NCI-H128 (cell line): ENCODE measurements at regions not wholly inside any gene's neighbourhood (a gene's known extent, or its start where the extent isn't known, plus 50 kb on each side); places are given as distances from the start of the nearest gene placed in this dataset.
"Not testable (repeated sequence)": the region's sequence is repeated elsewhere in the genome, so short reads cannot be mapped to it uniquely, and the experiment has no call there.

ENCODE experiments used
- DNase-seq: peaks from one replicate; lab custom pipeline; 2025; ENCODE audit not compliant: unreplicated experiment; lab: John Stamatoyannopoulos, UW

DNA sequence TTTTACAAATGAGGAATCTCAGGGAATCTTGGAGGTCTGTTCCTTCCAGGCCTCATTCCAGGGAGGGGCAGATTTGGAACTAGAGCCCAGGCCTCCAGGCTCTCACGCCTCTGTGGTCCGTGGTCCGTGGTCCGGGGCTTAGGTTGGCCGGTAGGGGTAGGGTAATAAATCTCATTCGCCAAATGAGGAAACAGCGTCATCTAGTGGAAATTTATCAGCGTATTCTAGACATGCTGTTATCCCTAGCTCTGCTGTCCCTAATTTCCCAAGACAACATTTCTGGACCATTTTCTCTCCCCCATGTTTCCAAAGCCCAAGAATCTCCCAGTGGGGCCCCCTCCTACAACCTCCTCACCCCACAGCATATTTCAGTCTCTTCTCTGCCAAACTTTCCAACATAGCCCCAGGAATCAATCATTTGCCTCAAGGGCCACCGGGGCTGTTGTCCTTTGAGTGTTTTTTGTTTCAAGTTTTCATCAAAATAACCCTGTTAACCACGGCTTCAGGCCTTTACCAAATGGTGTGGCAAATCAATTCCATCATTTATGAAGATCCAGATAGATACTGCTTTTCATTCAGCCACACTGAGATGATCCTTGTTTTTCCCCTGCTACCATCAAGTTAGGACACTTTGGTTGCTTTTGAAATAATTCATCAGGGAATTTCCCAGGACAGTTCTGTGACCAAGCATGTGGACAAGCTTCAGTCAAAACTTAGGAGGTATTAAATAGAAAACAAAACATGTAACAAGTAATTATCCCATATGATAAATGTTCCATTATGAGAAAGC lies 126.8 kb downstream of the ALDH8A1 start:
- DNase-seq: peak; percentile 45

DNA sequence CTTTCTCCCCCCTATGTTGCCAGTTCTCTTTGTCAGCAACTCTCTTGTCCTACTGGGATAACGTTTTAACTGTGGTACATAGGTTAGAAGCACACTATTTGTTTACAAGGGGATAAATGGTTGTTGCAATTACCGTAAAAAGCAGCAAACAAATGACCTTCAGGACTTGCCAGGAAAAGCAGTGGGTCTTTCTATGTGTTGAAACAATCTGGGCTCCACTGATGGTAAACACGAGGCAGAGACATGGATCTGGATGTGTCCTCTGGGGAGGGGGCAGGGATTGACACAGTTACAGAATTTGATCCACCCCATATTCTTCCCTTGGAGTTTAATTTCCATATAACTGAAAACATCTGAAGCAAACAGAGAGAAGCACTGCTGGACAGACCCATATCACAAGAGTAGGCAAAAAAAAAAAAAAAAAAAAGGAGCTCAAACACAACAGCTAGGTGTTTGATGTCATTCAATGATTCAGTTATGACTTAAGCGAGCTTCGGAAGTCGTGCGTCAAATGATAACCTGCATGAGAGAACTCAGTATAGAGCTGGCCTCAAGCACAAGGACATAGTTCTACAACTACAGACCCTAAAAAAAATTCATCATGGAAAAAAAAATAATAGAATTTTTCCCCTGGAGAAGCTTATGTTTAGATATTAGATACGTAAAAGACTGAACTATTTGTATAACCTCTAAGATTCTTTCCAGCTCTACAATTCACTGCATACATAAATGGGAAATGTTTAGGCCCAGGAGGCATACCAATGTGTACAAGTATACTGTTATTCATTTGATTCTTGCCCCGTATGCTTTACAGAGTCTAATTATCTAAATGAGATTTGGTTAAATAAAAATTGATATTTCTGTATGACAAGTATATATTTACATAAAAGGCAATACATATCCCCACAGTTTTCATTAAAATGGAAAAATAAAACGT lies 127.7 kb downstream of the ALDH8A1 start:
- DNase-seq: no peak

DNA sequence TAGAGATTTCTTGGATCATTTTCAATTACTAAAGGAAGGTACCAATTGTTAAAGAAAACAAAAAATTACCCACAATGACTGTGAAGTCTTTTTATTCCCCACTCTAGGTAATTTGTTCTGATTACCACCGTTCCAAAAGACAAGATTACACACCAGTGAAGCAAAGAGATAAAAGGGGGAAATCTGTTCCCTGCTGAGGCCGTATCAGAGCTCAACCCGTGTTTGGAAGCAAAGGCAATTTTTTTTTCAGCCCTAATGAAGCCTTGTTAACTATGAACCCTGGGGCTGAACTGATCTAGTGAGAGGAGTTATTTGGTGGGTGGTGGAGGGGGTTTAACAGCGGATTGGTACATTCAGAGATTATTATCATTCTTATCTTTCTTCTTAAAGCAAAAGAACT lies 128.5 kb downstream of the ALDH8A1 start:
- no peak for DNase-seq

DNA sequence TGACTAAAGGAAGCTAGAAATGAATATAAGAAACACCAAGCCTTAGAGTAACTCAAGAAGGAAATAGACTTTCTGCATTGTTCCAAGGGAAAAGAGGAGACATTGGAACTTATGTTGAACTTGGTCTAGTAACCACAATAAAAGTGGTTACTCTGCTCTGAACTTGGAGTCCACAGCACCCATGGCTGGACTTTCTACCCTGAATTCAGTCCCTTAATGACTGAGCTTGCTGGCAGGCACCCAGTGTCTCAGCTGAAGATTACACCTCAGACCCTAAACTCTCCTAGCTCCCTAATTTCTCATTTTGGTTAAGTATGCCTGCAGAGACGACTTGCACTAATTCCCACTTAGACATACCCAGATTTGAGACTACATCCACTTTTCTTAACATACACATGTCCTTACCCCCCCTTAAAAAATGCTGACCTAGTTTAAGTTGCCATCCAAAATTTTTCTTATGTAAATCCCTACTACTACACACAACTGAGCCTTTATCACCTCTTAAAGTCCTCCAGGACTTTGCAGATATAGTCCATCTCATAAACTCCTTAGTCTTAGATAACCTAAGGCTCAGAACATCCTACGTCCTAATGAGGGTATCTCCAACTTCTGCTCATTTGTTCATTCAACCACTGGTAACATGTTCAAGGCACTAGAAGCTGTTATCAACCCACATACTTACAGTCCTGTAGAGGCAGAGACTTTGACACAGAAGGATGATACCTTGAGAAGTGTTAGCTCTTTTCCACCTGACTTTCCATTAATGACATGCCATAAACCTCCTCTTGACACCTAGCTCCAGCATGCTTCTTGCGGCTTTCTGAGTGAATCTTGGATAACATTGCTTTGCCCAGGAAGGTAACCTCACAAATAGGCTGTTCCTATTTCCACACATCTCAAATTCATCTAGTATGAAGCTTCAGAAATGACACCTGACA lies 129.8 kb downstream of the ALDH8A1 start:
- no peak for DNase-seq

DNA sequence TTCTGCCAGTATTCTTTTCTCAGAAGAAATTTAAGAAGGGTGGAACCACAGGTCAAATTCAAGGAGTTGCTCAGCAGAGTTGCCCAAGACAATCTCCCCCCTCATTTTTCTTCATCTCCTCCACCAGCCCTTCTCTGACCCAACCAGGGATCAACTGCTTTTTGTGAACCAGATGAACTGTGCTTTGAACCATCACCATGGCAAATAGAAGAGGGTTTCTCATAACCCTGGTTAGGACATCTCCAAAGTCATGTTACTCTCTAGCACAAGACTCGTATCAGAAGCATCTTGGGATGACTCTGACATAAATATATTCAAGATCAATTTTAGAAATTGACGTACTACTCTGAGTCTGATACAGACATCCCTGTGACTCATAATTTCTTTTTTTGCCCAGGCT lies 130.7 kb downstream of the ALDH8A1 start:
- DNase-seq: no peak

DNA sequence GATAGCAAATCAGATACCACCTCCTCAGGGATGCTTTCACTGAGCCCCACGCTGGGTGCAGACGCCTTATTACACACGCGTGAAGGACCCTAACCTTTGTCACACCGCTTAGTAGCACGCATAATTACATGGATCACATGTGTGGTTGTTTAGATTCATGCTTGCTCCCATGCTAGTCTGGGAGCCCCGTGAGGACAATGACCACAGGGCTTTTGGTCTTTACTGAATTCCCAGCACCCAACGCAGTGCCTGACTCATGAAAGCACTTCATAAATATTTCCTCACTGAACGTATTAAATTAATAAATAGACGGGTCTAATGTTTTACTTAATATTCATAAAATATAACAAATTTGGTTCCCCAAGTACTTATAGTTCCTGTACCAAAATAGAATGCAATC lies 132.5 kb downstream of the ALDH8A1 start:
- DNase-seq: no peak

DNA sequence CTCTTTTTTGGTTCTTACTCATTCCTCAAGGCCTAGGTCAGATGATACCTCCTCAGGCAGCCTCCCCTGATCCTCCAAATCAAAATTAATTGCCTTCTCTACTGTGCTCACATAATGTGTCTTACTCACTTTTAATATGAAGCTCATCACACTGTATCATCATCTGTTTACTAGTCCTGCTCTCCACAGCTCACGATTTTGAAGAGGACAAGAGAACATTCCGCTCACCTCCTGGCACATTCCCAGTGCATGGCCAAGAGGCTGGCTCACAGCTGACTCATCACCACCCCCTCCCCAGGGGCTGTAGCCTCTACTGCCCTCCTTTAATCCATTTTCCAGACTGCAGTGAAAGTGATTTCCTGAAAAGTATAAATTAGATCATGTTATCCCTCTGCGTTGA lies 133.1 kb downstream of the ALDH8A1 start:
- DNase-seq: no peak

DNA sequence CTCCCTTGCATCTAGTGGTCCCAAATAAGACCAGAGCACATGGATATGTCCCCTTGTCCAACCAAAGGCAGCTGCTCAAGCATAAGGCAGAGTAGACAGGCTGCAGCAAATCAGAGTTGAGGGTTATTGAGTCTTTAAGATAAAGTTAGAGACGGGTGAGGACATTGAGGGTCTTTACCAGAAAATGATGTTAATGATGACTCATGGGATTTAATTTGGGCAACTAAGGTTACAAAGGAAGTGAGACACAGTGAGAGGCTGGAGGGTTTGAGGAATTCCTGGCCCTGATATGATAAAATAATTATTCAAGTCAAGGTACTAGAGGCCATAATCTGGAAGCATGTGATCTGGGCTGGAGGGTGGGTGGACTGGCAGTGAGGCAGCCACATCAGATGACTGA lies 133.6 kb downstream of the ALDH8A1 start:
- DNase-seq: no peak

DNA sequence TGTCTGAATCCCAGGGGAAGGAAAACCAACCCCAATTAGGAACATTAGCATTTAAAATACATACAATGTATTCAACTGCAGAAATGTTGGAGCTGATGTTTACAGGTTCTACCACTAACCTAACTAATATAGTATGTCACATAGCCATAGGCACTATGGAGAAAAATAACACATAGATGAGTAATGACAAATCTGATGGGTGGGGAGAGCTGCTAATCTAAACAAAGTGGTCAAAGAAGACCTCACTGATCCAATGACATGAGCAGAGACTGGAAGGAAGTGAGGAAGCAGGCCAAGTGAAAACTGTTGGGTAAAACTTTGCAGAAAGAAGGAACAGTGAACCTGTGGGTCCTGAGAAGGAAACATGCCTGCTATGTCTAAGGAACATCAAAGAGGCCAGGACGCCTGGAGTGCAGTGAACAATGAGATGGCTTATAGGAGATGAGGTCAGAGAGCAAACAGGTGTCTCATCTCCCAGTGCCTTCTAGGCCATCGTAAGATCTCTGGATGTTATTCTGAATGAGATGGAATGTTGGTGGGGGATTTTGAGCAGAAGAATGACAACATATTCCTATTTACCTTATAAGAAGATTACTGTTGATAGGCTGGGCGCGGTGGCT lies 135.7 kb downstream of the ALDH8A1 start:
- DNase-seq: no peak

DNA sequence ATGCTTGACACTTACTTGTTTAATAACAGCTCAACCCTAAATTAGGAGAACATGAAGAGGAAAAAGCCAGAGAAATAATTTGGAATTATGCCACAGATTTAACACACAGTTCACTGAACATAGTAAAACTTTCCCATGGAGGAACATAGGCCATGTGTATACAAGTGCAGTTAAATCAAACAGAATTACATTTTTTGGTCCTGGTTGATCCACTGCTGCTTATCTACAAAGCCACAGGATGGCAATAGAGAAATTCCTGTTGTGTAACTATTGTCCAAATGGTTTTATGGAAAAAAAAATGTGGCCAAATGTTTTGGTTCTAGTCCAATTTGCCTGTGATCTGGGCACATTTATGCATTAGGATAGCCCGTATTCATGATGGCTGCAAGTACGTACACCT lies 136.8 kb downstream of the ALDH8A1 start:
- DNase-seq: no peak

DNA sequence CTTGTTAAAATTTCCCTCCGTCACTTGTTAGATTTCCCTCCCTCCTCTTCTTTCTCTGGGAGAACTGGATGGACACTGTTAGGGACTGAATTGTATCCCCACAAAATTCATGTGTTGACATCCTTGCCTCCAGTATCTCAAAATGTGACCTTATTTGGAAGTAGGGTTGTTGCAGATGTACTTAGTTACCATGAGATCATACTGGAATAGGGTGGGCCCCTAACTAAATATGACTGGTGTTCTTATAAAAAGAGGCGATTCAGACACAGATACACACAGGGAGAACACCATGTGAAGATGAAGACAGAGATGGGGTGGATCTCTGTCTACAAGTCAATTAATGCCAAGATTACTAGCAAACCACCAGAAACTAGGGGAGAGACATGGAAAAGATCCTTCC lies 139.5 kb downstream of the ALDH8A1 start:
- DNase-seq: no peak

DNA sequence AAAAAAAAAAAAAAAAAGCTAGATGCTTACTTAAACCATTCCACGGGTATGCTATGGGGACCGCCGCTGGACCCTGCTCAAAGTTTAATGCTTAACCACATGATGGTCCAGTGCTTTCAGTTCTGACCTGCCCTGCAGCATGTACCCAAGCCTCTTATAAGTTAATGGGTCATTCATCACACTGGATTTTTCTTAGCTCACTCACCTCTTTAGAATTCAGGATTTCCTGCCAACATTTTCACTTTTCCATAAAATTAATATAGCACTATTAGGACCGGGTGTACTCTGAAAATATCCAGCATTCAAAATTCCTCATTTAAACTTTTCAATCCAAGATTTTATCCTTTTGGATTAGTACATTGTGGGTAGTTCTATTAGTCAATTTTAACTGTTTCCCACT lies 140.8 kb downstream of the ALDH8A1 start:
- DNase-seq: no peak

DNA sequence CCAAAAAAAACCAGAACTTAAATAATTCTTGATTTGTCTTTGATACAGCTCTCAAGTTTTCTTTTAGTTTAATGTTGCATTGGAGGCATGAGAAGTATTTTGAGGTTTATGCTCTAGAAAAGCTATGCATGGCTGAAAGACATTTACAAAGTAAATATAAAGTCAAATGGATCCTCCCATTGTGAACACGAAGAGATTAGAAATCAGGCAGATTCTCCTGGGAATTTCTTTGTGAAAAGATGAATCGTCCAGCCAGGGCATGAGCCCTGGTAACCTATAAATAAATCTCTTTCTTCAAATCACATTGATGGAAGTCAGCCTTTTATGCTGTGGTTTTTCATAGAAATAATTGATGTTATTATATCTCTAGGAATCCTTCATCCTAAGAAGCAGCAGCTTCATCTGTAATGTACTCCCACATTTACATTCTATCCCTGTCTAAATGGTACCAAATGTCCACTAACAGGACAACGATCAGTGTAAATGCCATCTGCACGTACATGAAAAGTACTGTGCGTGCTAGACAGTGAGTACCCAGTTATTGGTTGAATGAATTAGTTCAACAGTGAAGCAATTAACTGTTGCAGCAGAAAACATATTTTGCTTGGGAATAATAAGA lies 143.6 kb downstream of the ALDH8A1 start:
- no peak for DNase-seq

DNA sequence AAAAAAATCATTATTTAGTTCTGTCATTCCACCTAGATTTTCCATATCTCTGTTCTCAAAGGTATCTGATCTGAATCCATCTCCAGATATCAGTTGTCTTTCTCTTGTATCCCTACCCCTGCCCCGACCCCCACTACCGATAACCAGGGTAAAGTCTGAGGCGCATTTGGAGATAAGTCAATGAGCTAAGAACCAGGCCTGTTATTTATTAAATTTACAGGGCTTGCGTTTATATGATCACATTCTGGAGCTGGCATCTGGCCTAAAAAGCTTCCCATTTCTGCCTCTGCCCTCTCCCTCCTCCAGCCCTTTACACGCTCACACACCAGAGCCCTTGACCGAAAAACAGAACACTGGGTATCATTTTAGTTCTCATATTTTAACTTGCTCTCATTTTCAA lies 144.7 kb downstream of the ALDH8A1 start:
- no peak for DNase-seq

DNA sequence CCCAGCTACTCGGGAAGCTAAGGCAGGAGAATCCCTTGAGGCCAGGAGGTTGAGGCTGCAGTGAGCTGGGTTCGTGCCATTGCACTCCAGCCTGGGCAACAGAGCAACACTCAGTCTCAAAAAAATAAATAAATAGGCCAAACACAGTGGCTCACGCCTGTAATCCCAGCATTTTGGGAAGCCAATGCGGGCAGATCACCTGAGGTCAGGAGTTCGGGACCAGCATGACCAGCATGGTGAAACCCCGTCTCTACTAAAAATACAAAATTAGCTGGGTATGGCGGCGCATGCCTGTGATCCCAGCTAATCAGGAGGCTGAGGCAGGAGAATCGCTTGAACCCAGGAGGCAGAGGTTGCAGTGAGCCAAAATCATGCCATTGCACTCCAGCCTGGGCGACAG lies 145.6 kb downstream of the ALDH8A1 start:
- DNase-seq: not testable (repeated sequence)

DNA sequence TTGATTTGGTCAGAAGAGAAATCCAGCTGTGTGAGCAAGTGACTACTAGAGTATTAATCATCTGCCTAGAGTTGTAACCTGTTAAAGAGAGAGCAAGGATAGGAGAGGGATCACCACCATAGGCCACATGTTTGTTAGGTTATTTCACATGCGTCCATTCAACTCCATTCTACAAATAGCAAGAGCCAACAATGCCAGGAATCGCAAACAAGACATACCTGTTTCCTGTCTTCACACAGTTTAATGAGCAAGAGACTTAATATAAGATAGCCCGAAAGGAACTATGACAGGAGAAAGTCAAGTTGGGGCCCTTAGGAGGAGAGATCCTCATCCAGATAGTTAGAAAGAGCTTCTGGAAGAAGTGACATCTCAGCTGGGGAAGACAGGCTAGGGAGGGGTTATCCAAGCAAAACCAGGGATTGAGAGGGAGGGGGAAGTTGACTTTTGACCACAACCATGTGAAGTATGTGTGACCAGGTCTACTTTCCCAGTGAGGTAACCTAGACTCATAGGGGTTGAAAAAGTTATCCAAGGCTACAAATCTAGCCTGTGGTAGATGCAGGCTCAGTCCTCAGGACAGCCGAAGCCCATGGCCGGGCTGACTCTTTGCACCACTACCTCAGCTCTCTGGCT lies 147.4 kb downstream of the ALDH8A1 start:
- DNase-seq: no peak

DNA sequence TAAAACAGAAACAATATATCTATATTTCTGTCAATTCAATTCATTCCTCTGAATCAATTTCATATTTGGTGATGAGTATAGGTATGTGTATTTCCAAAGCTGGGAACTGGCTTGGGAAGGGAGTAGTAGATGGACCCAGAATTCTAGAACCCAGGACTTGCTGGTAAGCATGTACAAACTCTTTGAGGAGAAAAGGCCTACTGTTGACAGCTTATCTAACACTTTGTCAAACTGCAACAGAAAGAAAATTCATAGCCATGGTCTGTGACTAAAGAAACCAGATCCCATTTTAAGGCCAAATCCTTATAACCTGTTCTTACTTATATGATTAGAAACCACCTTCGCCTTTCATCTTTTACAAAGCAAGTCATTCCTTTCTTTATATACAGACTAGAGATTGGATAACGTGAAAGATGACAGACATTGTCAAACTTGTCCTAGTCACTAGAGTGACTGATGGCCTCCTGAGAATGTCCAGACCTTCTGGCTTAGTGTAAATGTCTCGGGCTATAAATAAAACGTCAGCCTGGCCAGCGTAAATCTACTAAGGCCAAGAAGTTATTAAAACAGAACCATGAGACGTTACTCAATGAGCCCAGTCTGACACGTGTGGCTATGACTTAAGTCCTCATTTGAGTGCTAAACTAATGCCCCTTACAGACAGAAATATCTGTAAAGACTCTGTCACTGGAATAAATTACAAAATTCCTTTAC lies 152.3 kb downstream of the ALDH8A1 start:
- DNase-seq: no peak

DNA sequence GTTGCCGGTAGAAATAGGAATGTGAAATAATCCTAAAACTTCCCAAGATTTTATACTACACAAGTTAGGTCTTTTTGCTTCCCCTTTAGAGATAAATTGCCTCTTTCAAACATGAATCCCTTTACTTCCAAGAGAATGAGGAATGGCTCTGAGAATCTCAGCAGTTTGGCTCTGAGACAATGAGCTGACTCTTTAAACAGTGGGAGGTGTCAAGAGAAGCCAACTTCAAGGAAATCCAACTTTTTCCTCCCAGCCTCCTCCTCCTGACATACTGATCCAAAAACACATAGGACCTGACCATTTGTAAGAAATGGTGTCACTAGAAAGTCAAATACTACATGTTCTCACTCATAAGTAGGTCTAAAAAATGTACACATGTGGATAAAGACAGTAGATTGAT lies 154.2 kb downstream of the ALDH8A1 start:
- DNase-seq: no peak

DNA sequence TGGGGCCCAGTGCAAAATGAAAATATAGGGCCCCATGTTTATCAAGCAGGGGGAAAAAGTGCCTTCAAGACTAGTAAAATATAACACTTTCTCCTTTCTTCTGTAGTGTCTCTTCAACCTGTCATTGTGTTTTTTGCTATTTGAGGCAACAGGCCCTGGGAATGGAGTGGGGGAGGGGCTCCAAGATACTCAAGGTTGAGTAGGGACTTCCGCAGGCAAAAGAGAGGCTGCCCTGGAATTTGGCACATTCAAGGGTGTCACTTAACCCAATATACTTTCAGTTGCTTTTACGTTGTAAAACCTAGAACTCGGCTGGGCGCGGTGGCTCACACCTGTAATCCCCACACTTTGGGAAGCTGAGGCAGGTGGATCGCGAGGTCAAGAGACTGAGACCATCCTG lies 154.9 kb downstream of the ALDH8A1 start:
- no peak for DNase-seq
